Adrenal gland (tissue), 9 donors: ENCODE measurements at regions not wholly inside any gene's neighbourhood (a gene's known extent, or its start where the extent isn't known, plus 50 kb on each side); places are given as distances from the start of the nearest gene placed in this dataset.

ENCODE experiments used
- DNase-seq, 7 donors: peaks; one replicate each; pipeline ENCODE4 v3.0.0-alpha.2; 2019 to 2020
- H3K27ac ChIP-seq, 5 donors: fragments of 200-600 bp; sonication (generic) in 4 of 5; 1 replicate in 3 of 5; 2 replicates in 2 of 5; pipeline versions ENCODE4 v1.5.1 to v1.8.0; 2016 to 2020; ENCODE audit warnings: mild to moderate bottlenecking in 1 of 5
- H3K27me3 ChIP-seq: fragments of 200-600 bp; 2 replicates; pipeline ENCODE4 v1.8.0; 2021
- H3K36me3 ChIP-seq, 2 donors: fragments of 200-600 bp; replicated peaks in 1 of 2; 1 replicate in 1 of 2; 2 replicates in 1 of 2; pipeline versions ENCODE4 v1.5.1 to v1.8.0; 2018 to 2022
- H3K4me1 ChIP-seq, 2 donors: fragments of 200-600 bp; replicated peaks in 1 of 2; 1 replicate in 1 of 2; 2 replicates in 1 of 2; pipeline versions ENCODE4 v1.5.1 to v1.8.0; 2018 to 2021
- H3K4me3 ChIP-seq, 4 donors: fragments of 200-600 bp; sonication (generic) in 3 of 4; one replicate each; pipeline ENCODE4 v1.5.1; 2016 to 2018
- H3K9me3 ChIP-seq, 3 donors: fragments of 200-600 bp; sonication (generic) in 1 of 3; replicated peaks in 1 of 3; 1 replicate in 2 of 3; 2 replicates in 1 of 3; pipeline versions ENCODE4 v1.5.1 to v1.8.0; 2016 to 2021
- CTCF ChIP-seq, 6 experiments: fragments of 450-650 bp in 4 of 6; fragments of 200-600 bp in 2 of 6; sonication (generic) in 1 of 6; IDR thresholded peaks; 1 replicate in 5 of 6; 2 replicates in 1 of 6; pipeline versions ENCODE4 v1.5.1 to v1.8.0; 2016 to 2021; ENCODE audit warnings: antibody characterized with exemption in 6 of 6, mild to moderate bottlenecking in 2 of 6, moderate library complexity in 1 of 6
- POLR2A ChIP-seq, 2 donors: fragments of 450-650 bp; IDR thresholded peaks; one replicate each; pipeline ENCODE4 v1.6.1; 2017; ENCODE audit warnings: antibody characterized with exemption in 2 of 2, mild to moderate bottlenecking in 2 of 2, moderate library complexity in 1 of 2
- WGBS, 4 donors: extraction: QIAGEN DNeasy Blood & Tissue Kit in 2 of 4; methylation state at CpG; one replicate each; pipeline versions ENCODE4 v1.1.5 to v1.1.7; 2013 to 2017; 5-methylcytosine and 5-hydroxymethylcytosine counted together
- intact Hi-C, 2 donors: fragments of 100-400 bp; cut with DNase I; formaldehyde crosslinking; loops; one replicate each; pipeline versions ENCODE4 v1.14.1 to v1.15.0; 2022 to 2023
- donor health status: healthy with polysubstance abuse.
- donor health status: Bipolar disorder and iron deficiency.
- donor health status: DM: yes; HTN: yes; CAD: no.
- donor health status: DM: no; HTN: no; CAD: no.
- donor health status: DM: no; HTN: no; CAD: no.

DNA sequence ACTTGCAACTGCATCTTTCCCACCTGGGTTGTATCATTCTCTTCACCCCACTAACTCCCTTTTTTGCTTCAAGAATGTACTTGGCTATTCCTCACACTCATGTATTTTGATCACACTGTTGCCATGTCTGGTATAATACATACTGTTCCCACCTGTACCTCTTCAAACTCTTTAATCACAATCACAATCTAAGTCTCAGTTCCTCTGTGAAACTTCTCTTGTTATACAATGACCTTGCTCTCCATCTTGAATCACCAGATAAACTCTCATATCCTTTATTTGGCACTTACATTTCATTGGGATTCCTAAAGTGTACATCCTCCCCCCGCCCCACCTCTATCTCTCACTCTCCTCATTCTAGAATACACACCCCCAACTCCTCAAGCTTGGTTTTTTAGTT is 516.0 kb upstream of the CHORDC1 start:
- intact Hi-C loops = no loop called here
- H3K4me1 ChIP-seq = peaks cover 3 to 14% of the 10 kb centered on the region in 2 donors
- no peaks in the 10 kb centered on the region for H3K9me3 ChIP-seq
- H3K27ac ChIP-seq = no peak overlapping the region
- 89 to 100% (median 96%) methylated on average over 1 of the region's 1 CpG for WGBS, 4 donors
- DNase-seq = no peak
- TF ChIP-seq CTCF (IDR thresholded peaks at IDR 0.05) = no peak
- TF ChIP-seq POLR2A (IDR thresholded peaks at IDR 0.05) = no peak
- no peak overlapping the region for H3K4me3 ChIP-seq
- no peaks in the 10 kb centered on the region for H3K36me3 ChIP-seq
- H3K27me3 ChIP-seq = no peaks in the 10 kb centered on the region

DNA sequence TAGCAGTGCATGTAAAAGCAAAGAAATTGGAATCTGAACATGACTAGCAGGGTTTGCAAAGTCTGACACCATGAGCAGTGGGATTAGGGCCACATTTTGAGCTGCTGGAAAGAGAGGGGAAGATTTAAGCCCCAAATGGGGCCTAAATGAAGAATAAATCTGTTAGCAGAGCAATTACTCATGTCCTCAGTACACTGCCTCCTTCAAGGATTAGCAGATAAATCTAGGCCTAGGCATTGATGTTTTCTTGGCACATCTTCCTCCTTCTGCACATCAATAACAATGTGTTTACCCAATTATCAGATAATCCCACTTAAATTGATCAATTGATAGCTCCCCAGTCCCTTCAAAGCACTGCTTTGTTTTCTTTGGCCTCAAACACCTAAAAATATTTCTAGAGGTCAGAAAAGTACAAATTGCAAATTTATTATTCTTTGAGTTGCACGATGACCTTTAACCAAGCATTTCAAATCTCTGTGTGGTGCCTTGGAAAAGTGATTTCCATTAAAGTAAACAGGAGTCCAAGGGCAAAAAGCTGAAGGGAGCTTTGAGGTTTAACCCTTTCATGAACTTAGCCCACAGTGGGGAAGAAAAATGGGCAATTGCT is 514.7 kb upstream of the CHORDC1 start:
- Histone ChIP-seq H3K27ac (no peak overlapping the region), H3K4me1 (peaks cover 3 to 14% of the 10 kb centered on the region in 2 donors), H3K4me3 (no peak overlapping the region), H3K9me3 (no peaks in the 10 kb centered on the region), H3K27me3 (no peaks in the 10 kb centered on the region), H3K36me3 (no peaks in the 10 kb centered on the region)
- 0 to 9% (median 8%) methylated on average over 1 of the region's 1 CpG for WGBS, 4 donors
- TF ChIP-seq CTCF (IDR thresholded peaks at IDR 0.05) (no peak), POLR2A (IDR thresholded peaks at IDR 0.05) (no peak)
- no peak for DNase-seq
- intact Hi-C loops = no loop called here

DNA sequence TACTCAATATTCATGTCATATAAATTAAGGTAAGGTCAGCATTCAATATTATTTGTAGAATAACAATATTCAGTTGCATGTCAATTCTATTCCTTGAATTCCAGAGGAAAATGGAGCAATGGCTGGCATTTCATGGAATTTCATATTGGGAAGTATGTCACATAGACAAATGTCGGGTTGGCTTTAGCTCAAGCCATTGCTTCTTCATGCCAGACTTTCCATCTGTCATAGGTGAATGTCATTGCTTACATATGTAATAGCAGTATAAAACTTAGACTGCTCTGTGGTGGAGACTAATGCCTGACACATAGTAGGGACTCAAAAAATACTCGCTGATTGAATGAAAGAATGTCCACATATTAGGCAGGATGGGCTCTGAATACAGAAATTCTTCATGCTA is 509.6 kb upstream of the CHORDC1 start:
- TF ChIP-seq POLR2A (IDR thresholded peaks at IDR 0.05) = no peak
- TF ChIP-seq CTCF (IDR thresholded peaks at IDR 0.05) = no peak
- no peak overlapping the region for H3K27ac ChIP-seq
- no peak for DNase-seq
- H3K4me3 ChIP-seq = no peak overlapping the region
- H3K9me3 ChIP-seq = no peaks in the 10 kb centered on the region
- intact Hi-C loops = no loop called here
- no peaks in the 10 kb centered on the region for H3K36me3 ChIP-seq
- WGBS, 4 donors = 87 to 94% (median 90%) methylated on average over 2 of the region's 2 CpGs
- no peaks in the 10 kb centered on the region for H3K27me3 ChIP-seq
- peaks cover 0 to 9% of the 10 kb centered on the region in 2 donors for H3K4me1 ChIP-seq

- no peaks in the 10 kb centered on the region for H3K9me3 ChIP-seq
- H3K36me3 ChIP-seq = no peaks in the 10 kb centered on the region
- WGBS, 4 donors = 91 to 95% (median 92%) methylated on average over 3 of the region's 3 CpGs
- H3K27me3 ChIP-seq = no peaks in the 10 kb centered on the region
- intact Hi-C loops = no loop called here
- no peak for DNase-seq
- TF ChIP-seq CTCF (IDR thresholded peaks at IDR 0.05) (no peak), POLR2A (IDR thresholded peaks at IDR 0.05) (no peak)
- H3K27ac ChIP-seq = no peak overlapping the region
- no peaks in the 10 kb centered on the region for H3K4me1 ChIP-seq
- no peak overlapping the region for H3K4me3 ChIP-seq
These were observed 500.6 kb upstream of the CHORDC1 start for GRCh38 chr11:90723475-90723874.
